DOHH2 (cell line): ENCODE measurements at regions not wholly inside any gene's neighbourhood (a gene's known extent, or its start where the extent isn't known, plus 50 kb on each side); places are given as distances from the start of the nearest gene placed in this dataset.

Source experiments
- H3F3A ChIP-seq: fragments of 200-600 bp; sonication (generic), shearing (Covaris generic); 2 replicates; pipeline ENCODE4 v1.6.0; 2016; ENCODE audit warnings: antibody characterized with exemption, mild to moderate bottlenecking; ENCODE audit not compliant: control insufficient read depth, insufficient read depth
- H3K27ac ChIP-seq: fragments of 200-600 bp; sonication (generic); 2 replicates; pipeline ENCODE4 v1.5.1; 2014; ENCODE audit warnings: low read depth, mild to moderate bottlenecking, low read length, moderate library complexity
- H3K27me3 ChIP-seq: fragments of 200-600 bp; sonication (generic); 2 replicates; pipeline ENCODE4 v1.6.1; 2014; ENCODE audit warnings: mild to moderate bottlenecking, low read length, mixed read lengths; ENCODE audit not compliant: control insufficient read depth
- H3K36me3 ChIP-seq: fragments of 200-600 bp; sonication (generic); 2 replicates; pipeline ENCODE4 v1.6.1; 2014; ENCODE audit warnings: mild to moderate bottlenecking, low read length, moderate library complexity, mixed read lengths; ENCODE audit not compliant: control insufficient read depth
- H3K4me1 ChIP-seq: fragments of 200-600 bp; sonication (generic); 2 replicates; pipeline ENCODE4 v1.6.1; 2014; ENCODE audit warnings: mild to moderate bottlenecking, low read length, mixed read lengths; ENCODE audit not compliant: control insufficient read depth
- H3K4me2 ChIP-seq: fragments of 200-600 bp; sonication (generic); 2 replicates; pipeline ENCODE4 v1.6.0; 2014; ENCODE audit warnings: mild to moderate bottlenecking, low read length, moderate library complexity
- H3K4me3 ChIP-seq: fragments of 200-600 bp; sonication (generic); 2 replicates; pipeline ENCODE4 v1.5.1; 2014; ENCODE audit warnings: mild to moderate bottlenecking, low read length, mixed read lengths
- H3K79me2 ChIP-seq: fragments of 200-600 bp; sonication (generic); 2 replicates; pipeline ENCODE4 v1.6.1; 2014; ENCODE audit warnings: mild to moderate bottlenecking, low read length, mixed read lengths; ENCODE audit not compliant: control insufficient read depth
- H3K9me2 ChIP-seq: fragments of 200-600 bp; sonication (generic); replicated peaks from 2 replicates; pipeline ENCODE4 v1.6.1; 2014; ENCODE audit warnings: mild to moderate bottlenecking, low read length, mixed read lengths; ENCODE audit not compliant: control insufficient read depth
- H3K9me3 ChIP-seq: fragments of 200-600 bp; sonication (generic); 2 replicates; pipeline ENCODE4 v1.6.1; 2014; ENCODE audit warnings: antibody characterized with exemption, low read length, mixed read lengths; ENCODE audit not compliant: control insufficient read depth, insufficient read depth
- H4K20me1 ChIP-seq: fragments of 200-600 bp; sonication (generic); 2 replicates; pipeline ENCODE4 v1.6.0; 2014; ENCODE audit warnings: low read depth, mild to moderate bottlenecking, antibody characterized with exemption, low read length, moderate library complexity; ENCODE audit not compliant: control insufficient read depth, insufficient read depth
- EZH2phosphoT487 ChIP-seq: fragments of 200-600 bp; sonication (generic); IDR thresholded peaks from 2 replicates; pipeline ENCODE4 v1.6.1; 2017; ENCODE audit warnings: borderline replicate concordance, mild to moderate bottlenecking, antibody characterized with exemption, low read length, moderate library complexity, mixed read lengths
- TF ChIP-seq, protein P1 (sequence below): fragments of 200-600 bp; sonication (generic); IDR thresholded peaks from one replicate; pipeline ENCODE4 v1.5.1; 2014; ENCODE audit warnings: antibody characterized with exemption, mild to moderate bottlenecking, low read depth, low read length; ENCODE audit not compliant: poor library complexity, severe bottlenecking

DNA sequence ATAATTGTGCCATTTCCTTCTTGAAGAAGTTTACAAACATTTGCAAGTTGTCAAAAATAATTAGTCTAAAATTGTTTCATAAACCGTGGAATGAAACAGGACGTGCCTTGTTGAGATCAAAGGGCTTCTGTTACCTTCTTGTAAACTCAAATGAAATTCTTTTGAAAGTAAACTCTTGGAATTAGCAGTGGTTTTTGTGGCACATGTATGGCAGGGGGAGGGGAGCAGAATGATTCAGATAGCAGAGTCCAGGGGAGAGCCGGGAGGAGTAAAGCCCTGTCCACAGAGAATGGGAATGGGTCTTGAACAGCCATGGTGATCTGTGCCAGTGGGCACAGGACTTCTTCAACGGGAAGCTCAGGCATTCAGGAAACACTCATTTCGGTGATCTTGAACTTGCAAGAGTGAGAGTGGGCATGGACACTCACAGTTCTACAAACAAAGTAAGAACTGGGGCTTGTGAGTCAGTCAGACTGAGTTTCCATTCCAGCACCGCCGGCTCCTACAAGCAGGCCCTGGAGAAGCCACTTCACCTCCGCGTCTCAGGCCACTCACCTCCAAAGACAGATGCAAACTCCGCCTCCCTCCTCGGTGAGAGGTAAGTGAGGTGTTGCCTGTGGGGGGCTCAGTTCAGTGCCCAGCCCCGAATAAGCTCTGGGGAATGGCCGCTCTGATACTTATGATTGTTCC, 143.1 kb downstream of the CDH26 start:
- Histone ChIP-seq H3F3A (no peaks in the 10 kb centered on the region), H3K4me3 (no peak overlapping the region), H3K9me3 (no peaks in the 10 kb centered on the region), H3K36me3 (no peaks in the 10 kb centered on the region), H3K4me1 (no peaks in the 10 kb centered on the region), H4K20me1 (no peaks in the 10 kb centered on the region), H3K27ac (no peak overlapping the region), H3K4me2 (no peak overlapping the region), H3K27me3 (no peaks in the 10 kb centered on the region), H3K9me2 (no peaks in the 10 kb centered on the region), H3K79me2 (no peaks in the 10 kb centered on the region)
- TF ChIP-seq, protein P1, sequence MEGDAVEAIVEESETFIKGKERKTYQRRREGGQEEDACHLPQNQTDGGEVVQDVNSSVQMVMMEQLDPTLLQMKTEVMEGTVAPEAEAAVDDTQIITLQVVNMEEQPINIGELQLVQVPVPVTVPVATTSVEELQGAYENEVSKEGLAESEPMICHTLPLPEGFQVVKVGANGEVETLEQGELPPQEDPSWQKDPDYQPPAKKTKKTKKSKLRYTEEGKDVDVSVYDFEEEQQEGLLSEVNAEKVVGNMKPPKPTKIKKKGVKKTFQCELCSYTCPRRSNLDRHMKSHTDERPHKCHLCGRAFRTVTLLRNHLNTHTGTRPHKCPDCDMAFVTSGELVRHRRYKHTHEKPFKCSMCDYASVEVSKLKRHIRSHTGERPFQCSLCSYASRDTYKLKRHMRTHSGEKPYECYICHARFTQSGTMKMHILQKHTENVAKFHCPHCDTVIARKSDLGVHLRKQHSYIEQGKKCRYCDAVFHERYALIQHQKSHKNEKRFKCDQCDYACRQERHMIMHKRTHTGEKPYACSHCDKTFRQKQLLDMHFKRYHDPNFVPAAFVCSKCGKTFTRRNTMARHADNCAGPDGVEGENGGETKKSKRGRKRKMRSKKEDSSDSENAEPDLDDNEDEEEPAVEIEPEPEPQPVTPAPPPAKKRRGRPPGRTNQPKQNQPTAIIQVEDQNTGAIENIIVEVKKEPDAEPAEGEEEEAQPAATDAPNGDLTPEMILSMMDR = no peak
- TF ChIP-seq EZH2phosphoT487 = no peak

DNA sequence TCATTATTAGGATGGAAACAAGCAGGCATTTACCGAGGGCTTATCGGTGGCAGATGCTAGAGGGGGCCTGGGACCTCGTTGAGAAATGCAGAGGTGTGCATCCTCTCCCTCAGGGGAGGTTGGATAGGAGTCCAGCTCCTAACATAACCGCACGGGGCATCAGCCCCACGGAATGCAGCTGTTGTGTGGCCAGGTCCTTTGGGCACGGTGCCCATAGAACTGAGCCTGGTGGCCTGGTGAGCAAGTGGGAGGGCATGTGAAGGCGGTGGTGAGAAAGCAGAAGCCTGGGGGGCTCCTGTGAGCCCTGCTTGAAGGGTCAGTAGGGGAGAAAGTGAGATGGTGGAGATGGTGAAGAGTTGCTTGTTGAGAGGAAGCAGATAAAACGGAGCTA, 143.7 kb downstream of the CDH26 start:
- Histone ChIP-seq H3K36me3 (no peaks in the 10 kb centered on the region), H3K9me2 (no peaks in the 10 kb centered on the region), H4K20me1 (no peaks in the 10 kb centered on the region), H3K9me3 (no peaks in the 10 kb centered on the region), H3K27me3 (no peaks in the 10 kb centered on the region), H3K4me2 (no peak overlapping the region), H3F3A (no peaks in the 10 kb centered on the region), H3K27ac (no peak overlapping the region), H3K4me3 (no peak overlapping the region), H3K79me2 (no peaks in the 10 kb centered on the region), H3K4me1 (no peaks in the 10 kb centered on the region)
- TF ChIP-seq, protein P1 = no peak
- no peak for TF ChIP-seq EZH2phosphoT487

DNA sequence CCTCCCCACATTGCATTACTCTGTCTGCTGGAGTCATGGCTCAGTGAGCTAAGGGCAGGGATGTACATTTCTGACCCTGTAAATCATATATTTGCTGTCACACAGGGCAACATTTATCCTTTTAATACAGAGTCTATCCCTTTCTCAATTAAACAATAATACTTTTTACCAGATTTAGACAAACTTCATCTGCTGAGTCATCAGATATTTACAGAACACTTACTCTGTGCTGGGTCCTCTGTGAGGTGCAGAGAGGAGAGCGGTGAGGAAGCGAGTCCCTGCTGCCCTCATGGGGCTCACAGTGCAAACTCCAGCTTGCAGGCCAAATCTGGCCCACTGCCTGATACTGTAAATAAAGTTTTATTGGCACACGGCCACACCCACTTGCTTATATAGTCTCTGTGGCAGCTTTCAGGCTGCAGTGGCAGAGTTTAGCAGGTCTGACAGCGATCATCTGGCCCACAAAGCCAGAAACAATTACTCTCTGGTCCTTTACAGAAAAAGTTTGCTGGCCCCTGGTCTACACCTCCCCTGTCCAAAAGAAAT, 144.5 kb downstream of the CDH26 start:
- no peak overlapping the region for H3K4me2 ChIP-seq
- H3K9me2 ChIP-seq = no peaks in the 10 kb centered on the region
- no peaks in the 10 kb centered on the region for H3K79me2 ChIP-seq
- H3K9me3 ChIP-seq = no peaks in the 10 kb centered on the region
- no peaks in the 10 kb centered on the region for H4K20me1 ChIP-seq
- H3K36me3 ChIP-seq = no peaks in the 10 kb centered on the region
- H3F3A ChIP-seq = no peaks in the 10 kb centered on the region
- no peaks in the 10 kb centered on the region for H3K27me3 ChIP-seq
- H3K27ac ChIP-seq = no peak overlapping the region
- H3K4me3 ChIP-seq = no peak overlapping the region
- no peaks in the 10 kb centered on the region for H3K4me1 ChIP-seq
- TF ChIP-seq, protein P1 = no peak
- no peak for TF ChIP-seq EZH2phosphoT487
